HepG2 (cell line): ENCODE measurements at regions not wholly inside any gene's neighbourhood (a gene's known extent, or its start where the extent isn't known, plus 50 kb on each side); places are given as distances from the start of the nearest gene placed in this dataset.

Experiments
- ATAC-seq: fragments of 200-7000 bp; cut with Tn5 transposase; 3 replicates; pipeline ENCODE4 v1.9.1; 2020; ENCODE audit warnings: mild to moderate bottlenecking, moderate library complexity
- BruUV-seq: library from RNA; stranded (reverse); fragments of 400-500 nt; replicated peaks from 2 replicates; lab custom pipeline; 2021; lab: Mats Ljungman, UMichigan
- CTCF ChIA-PET: fragments of 300-600 bp; formaldehyde crosslinking; extraction: SDS; loops from one replicate; lab custom pipeline; 2021; ENCODE audit warnings: low total read pairs, inconsistent platforms, low intra/inter-chr PET ratio; lab: Yijun Ruan, JAX
- POLR2A ChIA-PET: fragments of 350-600 bp; sonication (Branson Sonifier 250); formaldehyde crosslinking; loops from one replicate; lab custom pipeline; 2020; ENCODE audit warnings: antibody characterized with exemption, inconsistent platforms; lab: Yijun Ruan, JAX
- DNase-seq: peaks from one replicate; pipeline ENCODE4 v3.0.0-alpha.2; 2015; ENCODE audit warnings: low spot score
- FAIRE-seq: peaks from 3 replicates; lab custom pipeline; 2011; peaks lifted over from hg19 to GRCh38; lab: Jason Lieb, UNC
- H2AFZ ChIP-seq: one replicate; pipeline ENCODE4 v1.6.1; 2011; ENCODE audit warnings: low read length, inconsistent platforms
- H3K27ac ChIP-seq: fragments of 300-600 bp; 3 replicates; pipeline ENCODE4 v1.8.0; 2011; ENCODE audit warnings: mixed run types, mild to moderate bottlenecking, mixed read lengths, low read length, inconsistent platforms; ENCODE audit not compliant: insufficient read depth; ENCODE audit errors: extremely low read length
- H3K27me3 ChIP-seq, 2 experiments: fragments of 200-600 bp in 1 of 2; 2 replicates in 1 of 2; 3 replicates in 1 of 2; pipeline versions ENCODE4 v1.6.0 to v1.8.0; 2011; ENCODE audit warnings: low read length in 2 of 2, mild to moderate bottlenecking in 2 of 2, moderate library complexity in 2 of 2, inconsistent platforms in 1 of 2; ENCODE audit not compliant: insufficient read depth in 2 of 2, control insufficient read depth in 1 of 2
- H3K36me3 ChIP-seq, 2 experiments: fragments of 200-600 bp in 1 of 2; replicated peaks in 1 of 2; 2 replicates in 1 of 2; 3 replicates in 1 of 2; pipeline versions ENCODE4 v1.5.1 to v1.8.0; 2011; ENCODE audit warnings: low read length in 2 of 2, inconsistent platforms in 1 of 2; ENCODE audit not compliant: insufficient read depth in 2 of 2, control insufficient read depth in 1 of 2
- H3K4me1 ChIP-seq: 2 replicates; pipeline ENCODE4 v1.5.1; 2012; ENCODE audit warnings: low read length, inconsistent platforms; ENCODE audit not compliant: insufficient read depth
- H3K4me2 ChIP-seq: 2 replicates; pipeline ENCODE4 v1.6.0; 2011; ENCODE audit warnings: low read depth, low read length, inconsistent platforms
- H3K4me3 ChIP-seq, 3 experiments: fragments of 200-600 bp in 1 of 3; sonication (generic), shearing (Covaris generic) in 1 of 3; replicated peaks in 1 of 3; 2 replicates each; pipeline ENCODE4 v1.5.1; 2011 to 2016; ENCODE audit warnings: low read length in 3 of 3, inconsistent platforms in 2 of 3, low read depth in 2 of 3, mild to moderate bottlenecking in 2 of 3, control low read depth in 1 of 3, mixed read lengths in 1 of 3; ENCODE audit not compliant: insufficient read depth in 1 of 3
- H3K79me2 ChIP-seq: one replicate; pipeline ENCODE4 v1.6.1; 2011; ENCODE audit warnings: low read length, inconsistent platforms; ENCODE audit not compliant: insufficient read depth
- H3K9ac ChIP-seq: 2 replicates; pipeline ENCODE4 v1.6.0; 2011; ENCODE audit warnings: mild to moderate bottlenecking, low read depth, low read length, inconsistent platforms; ENCODE audit not compliant: insufficient read depth
- H3K9me3 ChIP-seq: 2 replicates; pipeline ENCODE4 v1.5.1; 2012; ENCODE audit warnings: mild to moderate bottlenecking, low read length
- H4K20me1 ChIP-seq: 2 replicates; pipeline ENCODE4 v1.6.0; 2011; ENCODE audit warnings: inconsistent platforms, mild to moderate bottlenecking, low read length, moderate library complexity; ENCODE audit not compliant: insufficient read depth
- ATF5 ChIP-seq: sonication (generic); formaldehyde crosslinking; IDR thresholded peaks from 2 replicates; pipeline ENCODE4 v1.4.0; 2020; ENCODE audit warnings: mild to moderate bottlenecking, low read depth, missing genetic modification reagents
- BHLHE40 ChIP-seq: IDR thresholded peaks from 2 replicates; pipeline ENCODE4 v1.6.1; 2011; ENCODE audit warnings: low read length, improper control_type of control experiment
- DNMT1 ChIP-seq: sonication (generic); formaldehyde crosslinking; IDR thresholded peaks from 2 replicates; pipeline ENCODE4 v1.5.1; 2020; ENCODE audit warnings: mild to moderate bottlenecking, missing genetic modification reagents
- E2F2 ChIP-seq: sonication (generic); formaldehyde crosslinking; IDR thresholded peaks from 2 replicates; pipeline ENCODE4 v1.4.0; 2020; ENCODE audit warnings: missing genetic modification reagents, borderline replicate concordance
- ETV5 ChIP-seq: IDR thresholded peaks from 2 replicates; pipeline ENCODE4 v1.6.1; 2018; ENCODE audit warnings: missing biosample characterization, missing genetic modification reagents, inconsistent platforms, borderline replicate concordance
- FOXM1 ChIP-seq: sonication (generic); formaldehyde crosslinking; IDR thresholded peaks from 2 replicates; pipeline ENCODE4 v1.5.0; 2020; ENCODE audit warnings: missing genetic modification reagents
- HDAC2 ChIP-seq: sonication (generic); formaldehyde crosslinking; IDR thresholded peaks from 2 replicates; pipeline ENCODE4 v1.4.0; 2020; ENCODE audit warnings: missing genetic modification reagents
- HIVEP1 ChIP-seq: sonication (generic); formaldehyde crosslinking; IDR thresholded peaks from 2 replicates; pipeline ENCODE4 v1.4.0; 2020; ENCODE audit warnings: mild to moderate bottlenecking, missing genetic modification reagents
- IKZF5 ChIP-seq: IDR thresholded peaks from 2 replicates; pipeline ENCODE4 v1.6.1; 2018; ENCODE audit warnings: missing genetic modification reagents, mild to moderate bottlenecking, missing compliant biosample characterization
- PHF21A ChIP-seq: sonication (generic); formaldehyde crosslinking; IDR thresholded peaks from 2 replicates; pipeline ENCODE4 v1.5.0; 2020; ENCODE audit warnings: mild to moderate bottlenecking, missing genetic modification reagents
- SYNCRIP ChIP-seq: fragments of 200-400 bp; formaldehyde crosslinking; IDR thresholded peaks from 2 replicates; pipeline ENCODE4 v1.6.1; 2018; ENCODE audit warnings: mild to moderate bottlenecking, low read depth, low read length; ENCODE audit not compliant: insufficient read depth
- TRAFD1 ChIP-seq: sonication (generic); formaldehyde crosslinking; IDR thresholded peaks from 2 replicates; pipeline ENCODE4 v1.5.1; 2020; ENCODE audit warnings: missing genetic modification reagents, mild to moderate bottlenecking, borderline replicate concordance
- YEATS4 ChIP-seq: sonication (generic); formaldehyde crosslinking; IDR thresholded peaks from 2 replicates; pipeline ENCODE4 v1.4.0; 2020; ENCODE audit warnings: missing genetic modification reagents, borderline replicate concordance
- ZNF296 ChIP-seq: sonication (generic); formaldehyde crosslinking; conservative IDR thresholded peaks from 2 replicates; pipeline ENCODE4 v1.5.0; 2020; ENCODE audit warnings: mild to moderate bottlenecking, missing genetic modification reagents
- ZNF326 ChIP-seq: sonication (generic); formaldehyde crosslinking; IDR thresholded peaks from 2 replicates; pipeline ENCODE4 v1.4.0; 2020; ENCODE audit warnings: missing genetic modification reagents, borderline replicate concordance
- ZNF510 ChIP-seq: sonication (generic); formaldehyde crosslinking; IDR thresholded peaks from 2 replicates; pipeline ENCODE4 v1.4.0; 2020; ENCODE audit warnings: low read depth, mild to moderate bottlenecking, missing genetic modification reagents
- ZNF746 ChIP-seq: sonication (generic); formaldehyde crosslinking; IDR thresholded peaks from 2 replicates; pipeline ENCODE4 v1.8.0; 2022; ENCODE audit warnings: mild to moderate bottlenecking, missing genetic modification reagents
- ZNF891 ChIP-seq: sonication (generic); formaldehyde crosslinking; IDR thresholded peaks from 2 replicates; pipeline ENCODE4 v1.5.0; 2020; ENCODE audit warnings: mild to moderate bottlenecking, missing genetic modification reagents
- in situ Hi-C: cut with HindIII; loops from 2 replicates; pipeline ENCODE4 v1.10.0; 2017; ENCODE audit warnings: low pct_unique_long_range_greater_than_20kb; ENCODE audit not compliant: extremely low pct_ligation_motif_present
- intact Hi-C: fragments of 100-400 bp; cut with micrococcal nuclease; formaldehyde crosslinking; loops from one replicate; pipeline ENCODE4 v1.10.0; 2022; ENCODE audit not compliant: unreplicated experiment

GRCh38 chrX:22818061-22818460 is 181.7 kb upstream of the DDX53 start (continued):
- TF ChIP-seq YEATS4 (CRISPR knock-in tag) (no peak), ATF5 (CRISPR knock-in tag) (no peak), ZNF746 (CRISPR knock-in tag) (no peak), DNMT1 (CRISPR knock-in tag) (no peak), ETV5 (CRISPR knock-in tag) (no peak), FOXM1 (CRISPR knock-in tag) (no peak), ZNF326 (CRISPR knock-in tag) (no peak), ZNF296 (CRISPR knock-in tag) (no peak), SYNCRIP (no peak)
- TF ChIP-seq, all 625 proteins: peak for 0

GRCh38 chrX:22855693-22856092 is 144.1 kb upstream of the DDX53 start:
- Histone ChIP-seq H4K20me1 (no peaks in the 10 kb centered on the region), H3K79me2 (no peaks in the 10 kb centered on the region), H3K36me3 (no peaks in the 10 kb centered on the region), H3K4me1 (no peaks in the 10 kb centered on the region), H3K4me2 (no peak overlapping the region), H3K27ac (no peak overlapping the region), H3K9me3 (no peaks in the 10 kb centered on the region), H3K4me3 (no peak overlapping the region), H3K27me3 (no peaks in the 10 kb centered on the region), H3K9ac (no peak overlapping the region)
- BruUV-seq: no TSS peak
- in situ Hi-C loops (no loop called here), intact Hi-C loops (no loop called here)
- CTCF ChIA-PET: no interaction called here
- ATAC-seq (0 out of 3 replicates have a peak, but pooled peaks have one; percentile 41), FAIRE-seq (no peak)
- POLR2A ChIA-PET: no interaction called here
- TF ChIP-seq ZNF891 (CRISPR knock-in tag) (no peak), BHLHE40 (no peak), HIVEP1 (CRISPR knock-in tag) (no peak), TRAFD1 (CRISPR knock-in tag) (no peak), E2F2 (CRISPR knock-in tag) (no peak), ZNF510 (CRISPR knock-in tag) (no peak), IKZF5 (CRISPR knock-in tag) (peak; percentile 65), PHF21A (CRISPR knock-in tag) (no peak), HDAC2 (CRISPR knock-in tag) (no peak)
- TF ChIP-seq, all 625 proteins: peak for 1
- peak; percentile 0 for DNase-seq
- no peak overlapping the region for H2AFZ ChIP-seq
